Left renal pelvis (tissue), 4 donors: ENCODE measurements at regions not wholly inside any gene's neighbourhood (a gene's known extent, or its start where the extent isn't known, plus 50 kb on each side); places are given as distances from the start of the nearest gene placed in this dataset.

ENCODE experiments used
- DNase-seq, 4 donors: peaks; one replicate each; pipeline ENCODE4 v3.0.0-alpha.2; 2013; ENCODE audit warnings: low read depth in 4 of 4, low spot score in 3 of 4

- DNase-seq, result no peak
Observed at GRCh38 chr7:16323313-16323712, 98.0 kb downstream of the CRPPA start.

- no peak for DNase-seq
Observed at GRCh38 chr7:16320099-16320660, 101.2 kb downstream of the CRPPA start.

GRCh38 chr7:16318989-16319915 is 102.1 kb downstream of the CRPPA start:
- DNase-seq, result no peak

- no peak for DNase-seq
Observed at GRCh38 chr7:16318463-16318862, 102.9 kb downstream of the CRPPA start.

DNA sequence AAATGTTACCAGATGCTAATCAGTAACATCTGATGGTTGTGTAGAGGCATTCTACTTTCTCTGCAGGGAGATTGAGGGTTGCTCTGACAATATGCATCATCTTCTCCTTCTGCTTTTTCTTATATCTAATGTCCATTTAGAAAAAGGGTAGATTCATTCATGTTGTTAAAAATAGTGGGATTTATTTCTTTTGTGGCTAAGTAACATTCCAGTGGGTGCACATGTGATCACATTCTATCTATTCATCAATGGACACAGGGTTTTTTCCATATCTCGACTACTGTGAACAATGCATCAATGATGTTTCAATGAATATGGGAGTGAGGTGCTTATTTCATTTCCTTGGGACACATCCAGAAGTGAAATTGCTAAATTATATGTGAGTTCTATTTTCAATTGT is 103.9 kb downstream of the CRPPA start:
- DNase-seq, result no peak

GRCh38 chr7:16315280-16315679 is 106.1 kb downstream of the CRPPA start:
- DNase-seq, result no peak

DNA sequence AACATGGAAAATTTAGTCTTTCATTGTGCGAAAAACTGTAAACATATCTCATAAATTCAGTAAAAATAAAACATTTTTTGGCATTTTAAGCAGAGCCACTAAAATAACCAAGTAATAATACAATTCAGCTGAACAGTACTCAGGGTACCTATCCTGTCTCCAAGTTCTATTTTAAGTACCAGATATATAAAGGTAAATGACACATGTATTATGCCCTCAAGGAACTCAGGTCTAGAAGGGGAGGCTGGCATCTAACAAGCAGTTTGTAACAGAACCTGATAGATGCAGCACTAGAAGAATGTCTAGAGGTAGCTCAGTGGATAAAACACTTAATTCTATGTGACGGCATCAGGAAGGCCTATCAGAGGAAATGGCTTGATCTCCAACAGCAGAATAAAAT is 112.2 kb downstream of the CRPPA start:
- no peak for DNase-seq

DNA sequence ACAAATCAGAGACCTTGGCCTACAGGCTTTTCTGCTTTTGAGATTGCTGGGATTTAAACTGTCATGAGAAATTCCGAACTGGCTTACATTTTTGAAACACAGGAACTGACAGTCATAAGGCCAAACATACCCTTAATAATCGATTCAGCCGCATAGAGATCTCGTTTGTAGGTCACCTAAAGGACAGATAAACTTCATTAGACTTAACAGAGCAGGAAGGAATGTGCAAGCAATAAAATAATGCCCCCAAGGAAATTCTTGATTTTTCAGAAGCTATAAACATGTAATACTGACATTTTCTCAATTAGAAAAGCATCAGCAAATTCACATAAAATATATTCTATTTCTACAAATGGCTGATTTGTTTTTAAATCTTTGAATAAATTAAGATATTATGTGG is 120.0 kb downstream of the CRPPA start:
- no peak for DNase-seq

- no peak for DNase-seq
Observed at GRCh38 chr7:16300361-16300895, 120.9 kb downstream of the CRPPA start.

GRCh38 chr7:16299853-16300252 is 121.5 kb downstream of the CRPPA start:
- DNase-seq, result no peak

GRCh38 chr7:16298221-16298620 is 123.1 kb downstream of the CRPPA start:
- no peak for DNase-seq

GRCh38 chr7:16295558-16295957 is 125.8 kb downstream of the CRPPA start:
- no peak for DNase-seq

DNA sequence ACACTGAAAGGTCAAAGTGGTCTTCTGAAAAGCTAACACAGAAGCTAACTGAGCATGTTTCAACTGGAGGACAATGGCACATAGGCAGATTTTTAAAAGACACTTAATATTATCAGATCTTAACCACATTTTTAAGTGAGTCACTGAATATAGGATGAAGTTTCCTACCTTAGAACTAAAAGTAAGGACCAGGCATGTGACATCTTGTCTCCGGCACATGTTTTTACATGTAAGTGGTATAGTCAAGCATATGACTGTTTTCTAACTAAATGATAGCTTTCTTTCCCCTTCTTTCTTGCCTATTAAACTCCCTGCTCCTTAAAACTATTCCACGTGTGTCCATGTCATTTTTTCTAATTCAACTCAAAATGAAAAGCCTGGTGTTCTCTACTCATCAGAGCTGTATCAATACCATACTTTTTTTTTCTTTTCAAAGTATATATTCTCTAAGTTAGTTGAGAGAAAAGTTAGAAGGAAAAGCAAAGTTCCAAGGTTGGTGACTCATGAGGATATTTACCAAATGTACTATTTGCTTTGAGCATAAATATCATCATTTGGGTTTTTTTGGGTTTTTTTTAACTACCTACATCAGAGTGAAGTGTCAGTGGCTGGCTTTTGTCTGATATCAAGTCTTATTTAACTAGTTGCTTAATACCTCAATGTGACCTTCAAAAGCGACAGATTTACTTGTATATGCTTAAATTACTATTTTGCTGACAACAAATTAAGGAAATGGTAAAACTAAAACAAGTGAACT is 127.5 kb downstream of the CRPPA start:
- no peak for DNase-seq

DNA sequence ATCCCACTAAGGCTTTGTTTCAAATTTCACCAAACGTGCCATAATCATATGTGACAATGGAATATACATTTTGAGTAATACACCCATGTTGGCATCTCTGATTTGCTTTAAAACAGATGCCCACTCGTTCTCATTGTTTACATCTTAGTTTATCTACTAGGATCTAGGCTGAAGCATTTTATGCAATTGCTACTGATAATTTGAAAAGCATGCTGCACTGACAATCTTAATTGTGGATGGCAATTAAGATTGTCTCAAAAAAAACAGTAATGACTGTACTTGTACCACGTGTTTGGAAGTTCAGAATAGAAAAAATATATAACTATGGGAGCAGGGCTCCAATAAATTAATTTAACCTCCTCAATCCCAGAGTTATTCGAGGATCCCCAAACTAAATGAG is 136.8 kb downstream of the CRPPA start:
- DNase-seq, result no peak

GRCh38 chr7:16278167-16278787 is 143.1 kb downstream of the CRPPA start:
- DNase-seq, result no peak

DNA sequence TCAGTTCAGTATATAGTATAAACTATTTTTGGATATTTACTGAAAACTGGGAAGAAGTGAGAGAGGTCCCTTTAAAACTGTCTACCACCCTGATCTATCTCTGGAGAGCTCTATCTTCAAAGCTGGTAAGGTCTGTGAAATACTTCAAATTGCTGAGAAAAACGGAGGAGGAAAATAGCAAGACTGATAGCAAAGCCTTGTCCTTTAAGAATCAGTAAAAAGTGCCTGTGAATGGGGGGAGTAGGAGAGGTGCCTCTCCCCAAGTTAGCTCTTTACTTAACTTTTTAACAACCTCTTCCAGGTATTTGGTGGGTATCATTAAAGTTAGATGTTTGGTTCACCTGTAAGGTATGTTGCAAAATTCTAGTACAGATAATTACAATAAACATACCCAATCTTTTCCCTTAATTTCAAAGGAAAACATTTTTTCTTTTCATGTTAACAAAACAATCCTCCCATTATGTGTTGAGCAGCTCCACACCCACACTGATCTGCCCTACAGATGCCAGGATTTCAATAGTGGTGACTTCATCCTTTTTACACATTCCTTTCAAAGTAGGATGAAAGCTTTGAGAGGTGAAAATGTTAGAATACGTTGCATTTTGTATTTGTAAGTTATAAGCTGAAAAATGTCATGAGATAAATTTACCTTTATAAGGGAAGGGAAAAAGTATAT is 149.2 kb downstream of the CRPPA start:
- no peak for DNase-seq

DNA sequence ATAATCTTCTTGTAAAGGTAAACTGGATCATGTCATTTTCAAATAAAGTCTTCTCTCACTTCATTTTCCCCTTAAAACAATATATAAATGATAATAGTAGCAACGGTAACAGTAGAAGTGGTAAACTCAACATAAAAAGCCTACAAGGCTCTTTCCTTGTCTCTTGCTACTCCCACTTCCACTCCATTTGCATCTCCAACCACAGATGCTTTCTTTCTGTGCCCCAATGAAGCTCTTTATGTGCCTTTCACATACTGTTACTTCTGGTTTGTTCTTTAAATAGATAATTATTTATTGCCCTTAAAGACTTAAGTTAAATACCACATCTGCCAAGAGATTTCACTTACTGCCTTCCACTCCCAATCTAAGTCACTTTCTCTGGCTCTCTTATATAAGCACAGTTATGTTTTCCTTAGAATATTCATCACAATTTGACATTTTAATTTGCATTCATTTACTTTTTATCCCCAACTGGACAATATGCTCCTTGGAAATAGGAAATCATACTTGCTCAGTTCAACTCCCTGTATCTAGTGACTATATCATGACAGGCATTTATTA is 149.9 kb downstream of the CRPPA start:
- peak in 1 of 4 donors; percentile 3 for DNase-seq

DNA sequence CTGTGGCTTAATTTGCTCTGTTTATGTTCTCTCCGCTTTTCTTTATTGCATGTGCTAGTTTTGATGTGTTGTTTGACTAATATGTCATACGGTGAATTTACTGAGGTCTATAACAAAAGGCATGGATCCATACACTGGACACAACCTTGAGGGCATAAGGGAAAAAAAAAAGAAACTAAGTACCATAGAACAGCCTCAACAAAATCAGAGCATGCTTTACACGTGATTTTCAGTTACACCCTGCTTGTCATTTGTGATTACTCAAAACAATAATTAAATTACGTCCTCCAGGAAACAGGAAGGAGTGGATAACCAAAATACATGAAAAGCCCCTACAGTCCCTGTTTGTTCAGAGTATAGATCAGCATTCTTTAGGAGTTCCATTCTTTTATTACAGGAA is 150.5 kb downstream of the CRPPA start:
- no peak for DNase-seq

GRCh38 chr7:16268821-16269768 is 152.2 kb downstream of the CRPPA start:
- DNase-seq, result no peak
